Activated CD4-positive, alpha-beta T cell treated with anti-CD3 and anti-CD28 coated beads for 36 hours (primary cell): ENCODE measurements at regions not wholly inside any gene's neighbourhood (a gene's known extent, or its start where the extent isn't known, plus 50 kb on each side); places are given as distances from the start of the nearest gene placed in this dataset.

Source experiments
- ATAC-seq: fragments of 200-7000 bp; cut with Tn5 transposase; one replicate; pipeline ENCODE4 v1.10.0; 2021; ENCODE audit warnings: mild to moderate bottlenecking, moderate library complexity
- CTCF ChIA-PET: fragments of 350-600 bp; sonication (Branson Sonifier 250); formaldehyde crosslinking; loops from one replicate; lab custom pipeline; 2021; ENCODE audit warnings: antibody characterized with exemption; lab: Charles Lee
- POLR2A ChIA-PET: fragments of 350-600 bp; sonication (Branson Sonifier 250); formaldehyde crosslinking; loops from one replicate; lab custom pipeline; 2021; ENCODE audit warnings: antibody characterized with exemption, inconsistent platforms; lab: Charles Lee
- DNase-seq: peaks from one replicate; pipeline ENCODE4 v3.0.0-alpha.2; 2020
- H3K27ac Mint-ChIP-seq: one replicate; pipeline ENCODE4 v1.8.0; 2021; ENCODE audit warnings: mixed read lengths
- H3K27me3 Mint-ChIP-seq: one replicate; pipeline ENCODE4 v1.8.0; 2021; ENCODE audit warnings: mixed read lengths
- H3K36me3 Mint-ChIP-seq: one replicate; pipeline ENCODE4 v1.8.0; 2021; ENCODE audit warnings: low read depth, mixed read lengths
- H3K4me1 Mint-ChIP-seq: one replicate; pipeline ENCODE4 v1.8.0; 2021; ENCODE audit warnings: mixed read lengths
- H3K4me3 Mint-ChIP-seq: one replicate; pipeline ENCODE4 v1.8.0; 2021; ENCODE audit warnings: mild to moderate bottlenecking, moderate library complexity, mixed read lengths
- H3K9me3 Mint-ChIP-seq: one replicate; pipeline ENCODE4 v1.8.0; 2021; ENCODE audit warnings: low read depth, mixed read lengths
- intact Hi-C, 2 experiments: fragments of 100-400 bp; cut with DNase I in 1 of 2; cut with micrococcal nuclease in 1 of 2; formaldehyde crosslinking; loops; one replicate each; pipeline versions ENCODE4 v1.14.2 to v1.15.1; 2022 to 2024; cut with DNase I, micrococcal nuclease

DNA sequence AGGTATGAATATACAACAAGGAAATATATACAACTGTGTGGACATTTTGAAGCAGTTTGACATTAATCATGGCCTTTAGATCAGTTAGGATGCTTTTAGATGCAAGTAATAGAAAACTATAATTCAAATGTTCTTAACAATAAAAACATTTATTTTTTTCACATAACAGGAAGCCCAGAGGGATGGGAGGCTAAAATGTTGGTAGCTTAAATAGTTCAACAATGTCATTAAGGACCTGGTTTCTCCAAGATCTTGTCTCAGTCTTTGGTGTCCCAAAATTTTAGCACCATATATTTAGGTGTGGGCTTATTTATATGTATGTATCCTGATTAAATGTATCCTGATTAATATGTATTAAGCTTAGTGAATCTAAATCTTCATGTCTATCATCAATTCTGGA is 292.4 kb downstream of the NUAK1 start:
- H3K4me3 Mint-ChIP-seq, result no peak overlapping the region
- no peaks in the 10 kb centered on the region for H3K9me3 Mint-ChIP-seq
- no peak overlapping the region for H3K27ac Mint-ChIP-seq
- H3K27me3 Mint-ChIP-seq, result no peaks in the 10 kb centered on the region
- intact Hi-C loops, result no loop called here
- no peaks in the 10 kb centered on the region for H3K4me1 Mint-ChIP-seq
- ATAC-seq (no peak), DNase-seq (no peak)
- ChIA-PET CTCF (no interaction called here), POLR2A (no interaction called here)
- H3K36me3 Mint-ChIP-seq, result no peaks in the 10 kb centered on the region

GRCh38 chr12:105847068-105847467 is 291.7 kb downstream of the NUAK1 start:
- no peak for DNase-seq
- Mint-ChIP-seq H3K27me3 (no peaks in the 10 kb centered on the region), H3K36me3 (no peaks in the 10 kb centered on the region), H3K27ac (no peak overlapping the region), H3K4me3 (no peak overlapping the region), H3K9me3 (no peaks in the 10 kb centered on the region), H3K4me1 (no peaks in the 10 kb centered on the region)
- ChIA-PET CTCF (no interaction called here), POLR2A (no interaction called here)
- intact Hi-C loops, result no loop called here
- no peak for ATAC-seq

DNA sequence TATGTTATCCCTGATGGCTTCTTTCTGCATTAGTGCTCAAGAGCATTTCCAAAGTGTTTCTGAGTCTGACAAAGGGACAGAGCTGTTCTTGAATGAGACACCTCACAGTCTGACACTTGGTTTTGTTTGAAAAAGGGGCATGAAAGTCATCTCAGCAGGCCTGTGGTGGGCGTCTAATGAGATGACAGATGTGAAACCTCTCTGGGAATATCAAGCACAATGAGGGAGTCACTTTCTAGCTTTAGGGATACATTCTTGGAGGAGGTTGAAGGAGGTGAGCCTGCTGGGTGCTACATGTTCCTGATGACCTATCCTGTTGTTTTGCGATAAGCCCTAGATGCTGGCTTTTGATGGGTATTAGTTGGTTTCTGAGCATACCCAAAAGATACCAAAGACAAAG is 290.5 kb downstream of the NUAK1 start:
- ATAC-seq (no peak), DNase-seq (no peak)
- ChIA-PET POLR2A (no interaction called here), CTCF (no interaction called here)
- H3K36me3 Mint-ChIP-seq, result no peaks in the 10 kb centered on the region
- H3K4me1 Mint-ChIP-seq, result no peaks in the 10 kb centered on the region
- no peak overlapping the region for H3K4me3 Mint-ChIP-seq
- intact Hi-C loops, result no loop called here
- no peak overlapping the region for H3K27ac Mint-ChIP-seq
- no peaks in the 10 kb centered on the region for H3K9me3 Mint-ChIP-seq
- no peaks in the 10 kb centered on the region for H3K27me3 Mint-ChIP-seq

- ChIA-PET POLR2A (no interaction called here), CTCF (interaction anchor here (0.6 kb wide), 1 partner anchor 105 kb away, joined by 3 read pairs; no protein-coding TSS in a partner anchor)
- H3K27me3 Mint-ChIP-seq, result no peaks in the 10 kb centered on the region
- DNase-seq (no peak), ATAC-seq (no peak)
- no peaks in the 10 kb centered on the region for H3K4me1 Mint-ChIP-seq
- H3K36me3 Mint-ChIP-seq, result no peaks in the 10 kb centered on the region
- no peaks in the 10 kb centered on the region for H3K9me3 Mint-ChIP-seq
- H3K4me3 Mint-ChIP-seq, result no peak overlapping the region
- intact Hi-C loops, result no loop called here
- no peak overlapping the region for H3K27ac Mint-ChIP-seq
These were observed 288.4 kb downstream of the NUAK1 start for GRCh38 chr12:105850103-105850968.

GRCh38 chr12:105852496-105852895 is 286.3 kb downstream of the NUAK1 start:
- H3K27me3 Mint-ChIP-seq, result peaks cover 3% of the 10 kb centered on the region
- CTCF ChIA-PET, result no interaction called here
- no peak for ATAC-seq
- POLR2A ChIA-PET, result no interaction called here
- no peaks in the 10 kb centered on the region for H3K4me1 Mint-ChIP-seq
- H3K36me3 Mint-ChIP-seq, result no peaks in the 10 kb centered on the region
- H3K27ac Mint-ChIP-seq, result no peak overlapping the region
- intact Hi-C loops, result no loop called here
- DNase-seq, result no peak
- H3K4me3 Mint-ChIP-seq, result no peak overlapping the region
- no peaks in the 10 kb centered on the region for H3K9me3 Mint-ChIP-seq

DNA sequence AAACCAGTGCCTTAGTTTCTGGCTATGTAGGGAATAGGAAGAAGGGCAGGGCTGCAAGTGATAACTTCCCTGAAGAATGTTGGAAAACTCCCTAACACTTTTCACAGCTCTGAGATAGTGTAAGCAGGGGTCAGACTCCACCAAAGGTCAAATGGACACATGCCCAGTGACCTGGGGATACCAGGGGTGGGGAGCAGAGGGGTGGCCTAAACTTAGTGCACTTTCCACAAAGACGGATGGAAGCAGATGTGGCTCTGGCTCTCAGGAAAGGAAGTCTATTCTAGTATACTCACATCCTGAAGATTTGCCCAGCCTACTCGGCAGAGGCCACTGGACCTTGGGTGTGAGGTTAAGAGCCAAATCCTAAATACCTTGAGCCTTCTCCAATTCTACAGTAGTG is 285.8 kb downstream of the NUAK1 start:
- H3K4me3 Mint-ChIP-seq, result no peak overlapping the region
- H3K27ac Mint-ChIP-seq, result no peak overlapping the region
- no peak for ATAC-seq
- H3K36me3 Mint-ChIP-seq, result no peaks in the 10 kb centered on the region
- ChIA-PET CTCF (no interaction called here), POLR2A (no interaction called here)
- H3K4me1 Mint-ChIP-seq, result no peaks in the 10 kb centered on the region
- intact Hi-C loops, result no loop called here
- DNase-seq, result no peak
- H3K9me3 Mint-ChIP-seq, result no peaks in the 10 kb centered on the region
- peaks cover 3% of the 10 kb centered on the region for H3K27me3 Mint-ChIP-seq

GRCh38 chr12:105854071-105854470 is 284.7 kb downstream of the NUAK1 start:
- no peaks in the 10 kb centered on the region for H3K9me3 Mint-ChIP-seq
- ChIA-PET CTCF (interaction anchor here (0.6 kb wide), 1 partner anchor 402 kb away, joined by 3 read pairs; no protein-coding TSS in a partner anchor), POLR2A (no interaction called here)
- intact Hi-C loops, result no loop called here
- H3K36me3 Mint-ChIP-seq, result no peaks in the 10 kb centered on the region
- peaks cover 3% of the 10 kb centered on the region for H3K27me3 Mint-ChIP-seq
- H3K27ac Mint-ChIP-seq, result no peak overlapping the region
- no peak overlapping the region for H3K4me3 Mint-ChIP-seq
- ATAC-seq, result no peak
- DNase-seq, result no peak
- H3K4me1 Mint-ChIP-seq, result no peaks in the 10 kb centered on the region

GRCh38 chr12:105855361-105856047 is 283.2 kb downstream of the NUAK1 start:
- POLR2A ChIA-PET, result no interaction called here
- H3K4me3 Mint-ChIP-seq, result no peak overlapping the region
- H3K36me3 Mint-ChIP-seq, result no peaks in the 10 kb centered on the region
- no peaks in the 10 kb centered on the region for H3K4me1 Mint-ChIP-seq
- peaks cover 6% of the 10 kb centered on the region for H3K27me3 Mint-ChIP-seq
- DNase-seq (no peak), ATAC-seq (no peak)
- H3K27ac Mint-ChIP-seq, result no peak overlapping the region
- H3K9me3 Mint-ChIP-seq, result no peaks in the 10 kb centered on the region
- CTCF ChIA-PET, result no interaction called here
- intact Hi-C loops, result no loop called here

GRCh38 chr12:105856048-105856405 is 282.7 kb downstream of the NUAK1 start:
- no peaks in the 10 kb centered on the region for H3K9me3 Mint-ChIP-seq
- H3K27ac Mint-ChIP-seq, result no peak overlapping the region
- intact Hi-C loops, result no loop called here
- no peaks in the 10 kb centered on the region for H3K36me3 Mint-ChIP-seq
- H3K4me1 Mint-ChIP-seq, result no peaks in the 10 kb centered on the region
- ATAC-seq (no peak), DNase-seq (no peak)
- peaks cover 6% of the 10 kb centered on the region for H3K27me3 Mint-ChIP-seq
- CTCF ChIA-PET, result no interaction called here
- POLR2A ChIA-PET, result no interaction called here
- H3K4me3 Mint-ChIP-seq, result no peak overlapping the region

DNA sequence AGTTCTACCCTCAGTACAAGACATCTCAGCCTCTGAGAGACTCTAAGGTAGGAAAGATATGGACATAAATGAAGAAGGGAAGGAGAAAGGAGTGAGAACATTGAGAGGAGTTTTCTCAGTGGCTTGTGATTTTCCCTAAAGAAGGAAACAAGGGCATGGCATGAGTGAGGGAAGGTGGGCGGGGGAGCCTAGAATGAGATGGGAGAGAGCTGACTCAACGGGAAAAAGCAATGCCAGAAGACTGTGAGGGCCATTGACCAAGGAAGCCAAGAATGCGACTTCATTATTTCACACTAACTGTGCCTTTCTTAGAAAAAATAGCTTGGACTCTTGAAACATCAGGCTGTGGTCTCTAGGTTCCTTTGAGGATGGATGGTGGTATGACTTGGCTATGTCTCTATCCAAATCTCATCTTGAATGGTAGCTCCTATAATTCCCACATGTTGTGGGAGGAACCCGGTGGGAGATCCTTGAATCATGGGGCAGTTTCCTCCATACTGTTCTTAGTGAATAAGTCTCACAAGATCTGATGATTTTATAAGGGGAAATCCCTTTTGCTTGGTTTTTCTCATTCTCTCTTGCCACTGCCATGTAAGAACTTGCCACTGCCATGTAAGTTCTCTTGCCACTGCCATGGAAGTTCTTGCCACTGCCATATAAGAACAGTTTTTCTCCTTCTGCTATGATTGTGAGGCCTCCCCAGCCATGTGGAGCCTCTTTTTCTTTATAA is 279.6 kb downstream of the NUAK1 start:
- ATAC-seq, result no peak
- Mint-ChIP-seq H3K27ac (no peak overlapping the region), H3K4me1 (no peaks in the 10 kb centered on the region), H3K4me3 (no peak overlapping the region), H3K27me3 (peaks cover 8% of the 10 kb centered on the region), H3K9me3 (no peaks in the 10 kb centered on the region), H3K36me3 (no peaks in the 10 kb centered on the region)
- intact Hi-C loops, result no loop called here
- no peak for DNase-seq
- CTCF ChIA-PET, result no interaction called here
- POLR2A ChIA-PET, result no interaction called here

GRCh38 chr12:105860561-105861207 is 278.1 kb downstream of the NUAK1 start:
- POLR2A ChIA-PET, result no interaction called here
- H3K27me3 Mint-ChIP-seq, result peaks cover 8% of the 10 kb centered on the region
- no peaks in the 10 kb centered on the region for H3K4me1 Mint-ChIP-seq
- ATAC-seq (no peak), DNase-seq (no peak)
- no peaks in the 10 kb centered on the region for H3K36me3 Mint-ChIP-seq
- H3K27ac Mint-ChIP-seq, result no peak overlapping the region
- CTCF ChIA-PET, result no interaction called here
- H3K9me3 Mint-ChIP-seq, result no peaks in the 10 kb centered on the region
- intact Hi-C loops, result no loop called here
- no peak overlapping the region for H3K4me3 Mint-ChIP-seq
